ENCODE measurements at regions not wholly inside any gene's neighbourhood (a gene's known extent, or its start where the extent isn't known, plus 50 kb on each side); places are given as distances from the start of the nearest gene placed in this dataset.
"Not testable (repeated sequence)": the region's sequence is repeated elsewhere in the genome, so short reads cannot be mapped to it uniquely, and the experiment has no call there.

DNA sequence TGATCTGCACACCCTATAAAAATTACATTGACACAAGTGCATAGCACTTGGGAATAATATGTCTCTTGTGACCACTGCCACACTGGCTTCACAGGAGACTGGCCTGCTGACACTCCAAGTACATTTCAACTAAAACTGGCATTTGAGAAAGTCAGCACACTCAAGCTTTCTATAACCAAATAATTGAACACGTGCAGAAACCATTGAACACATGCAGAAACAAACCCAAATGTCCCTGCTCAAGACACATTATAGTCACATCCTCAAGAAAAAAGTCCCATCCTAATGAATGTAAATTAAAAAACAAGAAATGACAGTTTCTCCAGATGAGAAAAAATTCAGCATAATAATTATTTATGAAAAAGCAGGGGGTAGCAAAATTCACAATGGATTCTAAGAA lies 1859.1 kb upstream of the PCDH20 start:
- no peaks in the 10 kb centered on the region; the same call in 1 of the 2 replicates for H3K9me3 ChIP-seq (ENCODE audit: control insufficient read depth, insufficient read depth, low read length)
- H3F3A ChIP-seq (ENCODE audit: control insufficient read depth, insufficient read depth), result no peaks in the 10 kb centered on the region
- no peaks in the 10 kb centered on the region for H3K4me1 ChIP-seq (ENCODE audit: control insufficient read depth, low read length)
- no peak overlapping the region for H3K4me2 ChIP-seq (ENCODE audit: low read length)
- H3K27ac ChIP-seq (ENCODE audit: low read depth, low read length), result no peak overlapping the region
- no peaks in the 10 kb centered on the region for H3K9me2 ChIP-seq (replicated peaks; ENCODE audit: control insufficient read depth, low read length)
- H3K4me3 ChIP-seq (ENCODE audit: low read length), result no peak overlapping the region
- no peaks in the 10 kb centered on the region for H3K36me3 ChIP-seq (ENCODE audit: control insufficient read depth, low read length)
- H4K20me1 ChIP-seq (ENCODE audit: control insufficient read depth, insufficient read depth, low read depth, low read length), result no peaks in the 10 kb centered on the region
- TF ChIP-seq, protein P1, sequence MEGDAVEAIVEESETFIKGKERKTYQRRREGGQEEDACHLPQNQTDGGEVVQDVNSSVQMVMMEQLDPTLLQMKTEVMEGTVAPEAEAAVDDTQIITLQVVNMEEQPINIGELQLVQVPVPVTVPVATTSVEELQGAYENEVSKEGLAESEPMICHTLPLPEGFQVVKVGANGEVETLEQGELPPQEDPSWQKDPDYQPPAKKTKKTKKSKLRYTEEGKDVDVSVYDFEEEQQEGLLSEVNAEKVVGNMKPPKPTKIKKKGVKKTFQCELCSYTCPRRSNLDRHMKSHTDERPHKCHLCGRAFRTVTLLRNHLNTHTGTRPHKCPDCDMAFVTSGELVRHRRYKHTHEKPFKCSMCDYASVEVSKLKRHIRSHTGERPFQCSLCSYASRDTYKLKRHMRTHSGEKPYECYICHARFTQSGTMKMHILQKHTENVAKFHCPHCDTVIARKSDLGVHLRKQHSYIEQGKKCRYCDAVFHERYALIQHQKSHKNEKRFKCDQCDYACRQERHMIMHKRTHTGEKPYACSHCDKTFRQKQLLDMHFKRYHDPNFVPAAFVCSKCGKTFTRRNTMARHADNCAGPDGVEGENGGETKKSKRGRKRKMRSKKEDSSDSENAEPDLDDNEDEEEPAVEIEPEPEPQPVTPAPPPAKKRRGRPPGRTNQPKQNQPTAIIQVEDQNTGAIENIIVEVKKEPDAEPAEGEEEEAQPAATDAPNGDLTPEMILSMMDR (IDR thresholded peaks at IDR 0.05; ENCODE audit: low read depth, low read length, poor library complexity, severe bottlenecking), result no peak
- TF ChIP-seq EZH2phosphoT487 (IDR thresholded peaks at IDR 0.05; ENCODE audit: borderline replicate concordance, low read length), result no peak
- H3K27me3 ChIP-seq (ENCODE audit: control insufficient read depth, low read length), result no peaks in the 10 kb centered on the region
- no peaks in the 10 kb centered on the region for H3K79me2 ChIP-seq (ENCODE audit: control insufficient read depth, low read length)

DNA sequence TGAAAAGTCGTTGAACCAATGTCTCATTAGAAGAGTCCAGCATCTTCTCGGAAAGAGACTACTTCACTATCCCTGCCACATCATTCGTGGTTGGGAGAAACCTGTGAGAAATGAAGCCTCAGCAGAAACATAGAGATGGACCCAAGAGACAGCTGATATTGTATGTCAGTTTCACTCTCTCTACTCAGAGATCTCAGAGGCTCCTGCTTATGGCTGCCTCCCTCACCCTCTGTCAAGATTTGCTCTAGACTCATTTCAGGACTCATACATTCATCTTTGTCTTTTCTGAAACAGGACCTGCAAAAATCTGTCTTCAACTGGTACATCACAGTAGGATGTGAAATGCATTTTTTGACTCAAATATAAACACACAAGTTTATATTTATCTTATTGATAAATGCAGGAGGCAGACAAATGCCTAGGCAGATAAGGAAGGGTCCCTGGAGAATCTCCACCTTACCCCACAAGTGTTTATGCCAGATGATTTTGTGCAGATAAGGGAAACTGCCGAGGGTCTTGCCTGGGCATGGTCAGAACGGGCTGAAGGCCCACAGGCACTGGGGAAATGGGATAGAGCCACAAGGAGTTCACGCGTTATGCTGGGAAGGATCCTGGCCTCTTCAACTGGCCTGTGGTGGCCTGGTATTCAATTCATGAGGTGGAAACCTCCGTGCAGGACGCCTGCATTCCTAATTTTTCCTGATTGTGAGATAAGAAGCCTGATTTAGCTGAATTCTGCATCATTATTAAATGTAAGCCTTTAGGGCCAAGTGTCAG lies 1834.0 kb upstream of the PCDH20 start:
- no peaks in the 10 kb centered on the region for H3K9me3 ChIP-seq (ENCODE audit: control insufficient read depth, insufficient read depth, low read length)
- no peak overlapping the region for H3K4me3 ChIP-seq (ENCODE audit: low read length)
- no peaks in the 10 kb centered on the region for H3K27me3 ChIP-seq (ENCODE audit: control insufficient read depth, low read length)
- H4K20me1 ChIP-seq (ENCODE audit: control insufficient read depth, insufficient read depth, low read depth, low read length), result no peaks in the 10 kb centered on the region
- no peaks in the 10 kb centered on the region for H3K79me2 ChIP-seq (ENCODE audit: control insufficient read depth, low read length)
- no peaks in the 10 kb centered on the region for H3K36me3 ChIP-seq (ENCODE audit: control insufficient read depth, low read length)
- no peak overlapping the region for H3K4me2 ChIP-seq (ENCODE audit: low read length)
- H3K27ac ChIP-seq (ENCODE audit: low read depth, low read length), result no peak overlapping the region
- H3K9me2 ChIP-seq (replicated peaks; ENCODE audit: control insufficient read depth, low read length), result no peaks in the 10 kb centered on the region
- TF ChIP-seq EZH2phosphoT487 (IDR thresholded peaks at IDR 0.05; ENCODE audit: borderline replicate concordance, low read length), result no peak
- TF ChIP-seq, protein P1 (IDR thresholded peaks at IDR 0.05; ENCODE audit: low read depth, low read length, poor library complexity, severe bottlenecking), result no peak
- H3K4me1 ChIP-seq (ENCODE audit: control insufficient read depth, low read length), result no peaks in the 10 kb centered on the region
- no peaks in the 10 kb centered on the region for H3F3A ChIP-seq (ENCODE audit: control insufficient read depth, insufficient read depth)

DNA sequence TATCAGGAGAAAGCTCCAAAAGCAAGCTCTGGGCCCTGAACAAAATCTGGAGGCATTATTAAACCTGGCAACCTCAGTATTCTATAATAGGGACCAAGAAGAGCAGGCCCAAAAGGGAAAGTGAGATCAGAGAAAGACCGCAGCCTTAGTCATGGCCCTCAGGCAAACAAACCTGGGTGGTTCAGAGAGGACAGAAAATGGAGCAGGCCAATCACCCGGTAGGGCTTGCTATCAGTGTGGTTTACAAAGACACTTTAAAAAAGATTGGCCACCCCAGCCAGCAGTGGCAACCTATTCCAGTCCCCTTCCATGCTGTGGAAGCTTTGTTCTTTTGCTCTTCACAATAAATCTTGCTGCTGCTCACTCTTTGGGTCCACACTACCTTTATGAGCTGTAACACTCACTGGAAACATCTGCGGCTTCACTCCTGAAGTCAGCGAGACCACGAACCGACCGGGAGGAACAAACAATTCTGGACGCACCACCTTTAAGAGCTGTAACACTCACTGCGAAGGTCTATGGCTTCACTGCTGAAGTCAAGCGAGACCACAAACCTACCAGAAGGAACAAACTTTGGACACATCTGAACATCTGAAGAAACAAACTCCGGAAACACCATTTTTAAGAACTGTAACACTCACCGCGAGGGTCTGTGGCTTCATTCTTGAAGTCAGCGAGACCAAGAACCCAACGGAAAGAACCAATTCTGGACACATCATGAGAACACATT lies 1821.2 kb upstream of the PCDH20 start:
- not testable (repeated sequence) for H3K4me2 ChIP-seq (ENCODE audit: low read length); H3K4me3 ChIP-seq (ENCODE audit: low read length); H3K27me3 ChIP-seq (ENCODE audit: control insufficient read depth, low read length); H3K27ac ChIP-seq (ENCODE audit: low read depth, low read length); H4K20me1 ChIP-seq (ENCODE audit: control insufficient read depth, insufficient read depth, low read depth, low read length); H3K36me3 ChIP-seq (ENCODE audit: control insufficient read depth, low read length); H3K79me2 ChIP-seq (ENCODE audit: control insufficient read depth, low read length); H3K4me1 ChIP-seq (ENCODE audit: control insufficient read depth, low read length); H3F3A ChIP-seq (ENCODE audit: control insufficient read depth, insufficient read depth); H3K9me3 ChIP-seq (ENCODE audit: control insufficient read depth, insufficient read depth, low read length); H3K9me2 ChIP-seq (replicated peaks; ENCODE audit: control insufficient read depth, low read length)

- H3K9me2 ChIP-seq (replicated peaks; ENCODE audit: control insufficient read depth, low read length); H3K27me3 ChIP-seq (ENCODE audit: control insufficient read depth, low read length); H3K9me3 ChIP-seq (ENCODE audit: control insufficient read depth, insufficient read depth, low read length); H3K4me1 ChIP-seq (ENCODE audit: control insufficient read depth, low read length); H3K27ac ChIP-seq (ENCODE audit: low read depth, low read length); H3K36me3 ChIP-seq (ENCODE audit: control insufficient read depth, low read length); H4K20me1 ChIP-seq (ENCODE audit: control insufficient read depth, insufficient read depth, low read depth, low read length); H3F3A ChIP-seq (ENCODE audit: control insufficient read depth, insufficient read depth); H3K4me3 ChIP-seq (ENCODE audit: low read length); H3K79me2 ChIP-seq (ENCODE audit: control insufficient read depth, low read length); H3K4me2 ChIP-seq (ENCODE audit: low read length): not testable (repeated sequence)
Observed at GRCh38 chr13:63218596-63218995, 1802.9 kb upstream of the PCDH20 start.
